ENCODE measurements at regions not wholly inside any gene's neighbourhood (a gene's known extent, or its start where the extent isn't known, plus 50 kb on each side); places are given as distances from the start of the nearest gene placed in this dataset.
A peak's percentile ranks its signal among the peaks of the same experiment; 100 is the strongest.
"Not testable (repeated sequence)": the region's sequence is repeated elsewhere in the genome, so short reads cannot be mapped to it uniquely, and the experiment has no call there.

DNA sequence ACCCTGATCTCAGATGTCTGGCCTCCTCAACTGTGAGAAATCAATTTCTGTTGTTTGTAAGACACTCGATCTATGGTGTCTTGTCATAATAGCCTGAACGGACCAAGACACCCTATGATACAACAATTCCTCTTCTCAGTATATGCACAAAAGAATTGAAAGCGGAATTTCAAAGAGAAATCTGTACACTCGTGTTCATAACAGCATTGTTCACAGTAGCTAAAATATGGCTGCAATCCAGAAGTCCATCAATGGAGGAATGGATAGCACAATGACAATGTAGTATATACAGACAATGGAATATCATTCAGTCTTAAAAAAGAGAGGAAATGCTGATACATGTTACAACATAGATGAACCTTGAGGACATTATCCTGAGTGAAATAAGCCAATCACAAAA is 354.6 kb downstream of the SFMBT2 start:
- no peak for DNase-seq

DNA sequence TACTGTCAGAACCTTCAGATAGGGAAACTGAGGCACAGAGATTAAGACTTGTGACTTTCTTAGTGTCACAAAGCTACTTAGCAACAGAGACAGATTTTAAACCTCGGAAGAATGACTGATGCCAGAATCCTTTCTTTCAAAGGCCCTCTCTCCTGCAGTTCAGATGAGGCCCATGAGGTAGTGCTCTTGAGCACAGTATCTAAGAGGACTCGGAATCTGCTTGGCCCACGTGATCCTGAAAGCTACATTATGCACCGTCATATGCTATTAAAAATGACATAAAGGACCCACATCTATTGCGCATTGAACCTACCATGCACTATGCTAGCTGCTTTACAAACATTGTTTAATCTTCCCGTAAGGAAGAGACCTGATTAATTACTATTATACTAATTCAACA is 355.9 kb downstream of the SFMBT2 start:
- no peak for DNase-seq

DNA sequence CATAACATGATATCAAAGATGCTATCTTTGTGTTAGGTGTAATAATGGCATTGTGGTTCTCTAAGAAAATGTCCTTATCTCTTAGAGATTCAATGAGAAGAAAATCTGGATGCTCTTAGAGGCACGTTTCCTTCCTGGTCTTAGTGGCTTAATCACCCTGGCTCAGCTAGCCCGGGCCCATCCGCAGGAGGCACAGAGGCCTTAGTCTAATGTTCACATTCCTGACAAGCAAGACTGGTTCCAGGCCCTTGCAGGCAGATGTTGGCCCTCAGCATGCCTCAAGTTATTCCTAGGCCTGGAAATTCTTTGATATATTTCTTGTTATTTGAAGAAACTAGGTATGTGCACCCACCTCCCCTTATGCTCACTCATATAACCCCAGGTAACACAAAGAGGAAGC is 357.6 kb downstream of the SFMBT2 start:
- no peak for DNase-seq

- DNase-seq = not testable (repeated sequence)
These were observed 360.8 kb downstream of the SFMBT2 start for GRCh38 chr10:7050024-7050423.

DNA sequence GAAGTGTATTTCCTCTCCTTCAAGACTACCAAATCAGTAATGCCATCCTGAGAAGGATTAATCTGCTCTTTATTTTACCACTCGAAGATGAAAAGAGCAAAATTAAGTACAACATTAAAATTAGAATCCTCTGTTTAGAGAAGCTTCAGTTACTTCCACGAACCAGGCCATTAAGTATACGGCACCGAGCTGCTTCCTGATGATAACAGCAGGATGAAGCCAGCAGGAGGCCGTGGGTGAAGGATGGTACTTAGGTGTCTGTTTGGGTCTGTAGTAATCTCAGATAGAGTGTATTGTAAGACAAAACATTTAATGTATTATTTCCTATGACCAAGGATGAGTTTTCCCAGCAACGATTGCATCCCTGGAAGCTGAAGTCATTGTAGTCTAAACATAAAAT is 362.8 kb downstream of the SFMBT2 start:
- no peak for DNase-seq

- DNase-seq = no peak
These were observed 364.2 kb downstream of the SFMBT2 start for GRCh38 chr10:7046615-7047014.

- no peak for DNase-seq
These were observed 364.8 kb downstream of the SFMBT2 start for GRCh38 chr10:7045891-7046599.

- DNase-seq = no peak
These were observed 367.7 kb downstream of the SFMBT2 start for GRCh38 chr10:7043055-7043653.

DNA sequence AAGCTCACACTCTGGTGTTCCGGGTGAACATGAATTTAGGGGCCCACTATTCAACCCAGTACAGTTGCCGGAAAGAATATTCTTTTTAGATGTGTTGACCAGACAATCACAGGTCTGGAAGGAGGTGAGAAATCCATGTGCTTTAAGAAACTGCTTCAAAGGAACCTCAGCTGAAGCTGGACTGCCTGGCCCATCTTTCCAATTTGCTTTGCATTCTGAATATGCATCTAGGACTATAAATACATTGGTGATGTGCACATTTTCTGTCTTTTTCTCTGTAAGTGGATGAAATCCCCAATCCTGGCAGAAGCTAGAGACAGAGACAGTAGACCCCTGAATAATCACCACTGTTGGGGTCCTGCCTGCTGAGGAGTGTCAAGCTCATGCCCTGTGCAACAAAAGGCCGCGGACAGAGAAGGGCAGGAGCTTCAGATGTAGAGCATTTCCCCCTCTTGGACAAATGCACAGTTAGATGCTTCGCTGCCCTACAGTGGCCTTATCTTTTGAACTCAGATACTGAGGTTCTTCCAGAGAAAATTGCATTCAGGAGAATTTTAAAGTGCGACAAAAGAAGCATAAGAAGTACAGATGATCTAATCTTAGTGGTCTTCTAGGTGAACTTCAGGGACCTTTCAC is 368.3 kb downstream of the SFMBT2 start:
- DNase-seq = no peak

- DNase-seq = no peak
These were observed 368.8 kb downstream of the SFMBT2 start for GRCh38 chr10:7042000-7042399.

- no peak for DNase-seq
These were observed 370.2 kb downstream of the SFMBT2 start for GRCh38 chr10:7040681-7041080.

DNA sequence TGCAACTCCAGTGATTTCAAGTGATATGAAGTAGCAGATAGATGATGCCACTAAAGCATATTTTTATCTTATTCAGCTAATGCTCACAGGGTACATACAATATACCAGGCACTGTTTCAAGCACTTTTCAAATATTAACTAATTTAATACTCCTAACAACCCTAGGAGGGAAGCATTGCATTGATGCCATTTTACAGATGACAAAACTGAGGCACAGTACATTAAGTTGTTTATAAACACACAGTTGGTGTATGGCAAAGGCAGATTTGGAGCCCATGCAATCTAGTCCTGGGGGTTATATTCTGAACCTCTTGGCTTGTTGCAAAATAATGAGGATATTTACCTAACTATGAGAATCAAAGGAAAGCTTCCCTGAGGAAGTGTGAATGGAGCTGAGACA is 371.0 kb downstream of the SFMBT2 start:
- DNase-seq = no peak

- DNase-seq = no peak
These were observed 372.4 kb downstream of the SFMBT2 start for GRCh38 chr10:7038416-7038815.

DNA sequence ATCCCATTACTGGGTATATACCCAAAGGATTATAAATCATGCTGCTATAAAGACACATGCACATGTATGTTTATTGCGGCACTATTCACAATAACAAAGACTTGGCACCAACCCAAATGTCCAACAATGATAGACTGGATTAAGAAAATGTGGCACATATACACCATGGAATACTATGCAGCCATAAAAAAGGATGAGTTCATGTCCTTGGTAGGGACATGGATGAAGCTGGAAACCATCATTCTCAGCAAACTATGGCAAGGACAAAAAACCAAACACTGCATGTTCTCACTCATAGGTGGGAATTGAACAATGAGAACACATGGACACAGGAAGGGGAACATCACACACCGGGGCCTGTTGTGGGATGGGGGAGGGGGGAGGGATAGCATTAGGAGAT is 373.4 kb downstream of the SFMBT2 start:
- DNase-seq = not testable (repeated sequence)

DNA sequence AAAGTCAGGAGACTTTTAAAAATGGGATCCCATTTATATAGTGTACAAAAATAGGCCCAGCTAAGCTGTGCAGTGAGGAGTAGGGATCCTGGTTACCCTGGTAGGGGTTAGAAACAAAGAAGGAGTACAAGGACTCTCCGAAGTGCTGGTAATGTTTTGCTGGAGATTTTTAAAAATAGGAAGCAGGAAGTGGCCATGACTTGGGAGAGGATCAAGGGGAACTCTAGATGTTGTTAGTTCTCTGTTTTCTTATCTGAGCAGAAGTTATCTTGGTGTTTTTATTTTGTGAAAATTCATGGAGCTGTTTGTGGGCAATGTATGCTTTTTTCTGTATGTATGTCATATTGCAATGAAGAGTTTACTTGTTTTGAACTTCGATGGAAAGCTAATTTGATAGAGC is 373.9 kb downstream of the SFMBT2 start:
- DNase-seq = no peak

DNA sequence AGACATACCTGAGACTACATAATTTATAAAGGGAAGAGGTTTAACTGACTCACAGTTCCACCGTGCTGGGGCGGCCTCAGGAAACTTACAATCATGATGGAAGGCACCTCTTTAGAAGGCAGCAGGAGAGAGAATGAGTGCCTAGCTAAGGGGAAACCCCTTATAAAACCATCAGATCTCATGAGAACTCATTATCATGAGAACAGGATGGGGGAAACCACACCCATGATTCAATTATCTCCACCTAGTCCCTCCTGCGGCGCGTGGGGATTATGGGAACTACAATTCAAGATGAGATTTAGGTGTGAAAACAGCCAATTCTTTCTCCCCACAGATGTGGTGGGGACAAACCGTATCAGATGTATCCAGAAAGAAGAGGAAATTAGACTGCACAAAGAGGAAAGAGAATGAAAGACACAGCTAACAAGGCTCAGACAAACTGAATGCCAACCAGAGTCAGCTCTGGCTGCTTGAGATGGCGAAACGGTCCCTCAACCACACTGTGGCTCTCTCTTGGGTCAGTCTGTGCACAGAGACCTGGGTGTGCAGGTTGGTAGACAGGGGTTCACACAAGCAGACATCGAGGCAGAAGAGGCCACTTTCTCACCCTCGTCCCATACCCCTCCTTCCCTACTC is 375.6 kb downstream of the SFMBT2 start:
- DNase-seq = peak; percentile 54

DNA sequence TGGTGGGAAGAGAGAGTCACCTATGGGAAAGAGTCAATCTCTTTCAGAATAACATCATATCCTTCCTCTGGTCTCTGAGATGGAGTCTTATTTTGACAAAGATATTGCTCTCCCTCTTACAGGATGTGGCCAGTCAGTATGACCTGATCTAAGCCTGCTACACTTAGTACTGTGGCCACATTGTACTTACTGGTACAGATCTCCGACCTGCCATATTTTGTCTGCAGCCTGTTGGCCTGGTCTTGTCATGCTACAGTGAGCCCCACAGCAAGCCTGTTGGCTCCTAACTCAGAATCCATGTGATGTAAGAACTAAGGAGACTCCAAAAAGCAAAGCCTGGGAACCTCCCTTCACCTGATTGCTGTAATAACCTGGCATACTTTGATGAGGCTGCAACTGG is 377.8 kb downstream of the SFMBT2 start:
- no peak for DNase-seq

DNA sequence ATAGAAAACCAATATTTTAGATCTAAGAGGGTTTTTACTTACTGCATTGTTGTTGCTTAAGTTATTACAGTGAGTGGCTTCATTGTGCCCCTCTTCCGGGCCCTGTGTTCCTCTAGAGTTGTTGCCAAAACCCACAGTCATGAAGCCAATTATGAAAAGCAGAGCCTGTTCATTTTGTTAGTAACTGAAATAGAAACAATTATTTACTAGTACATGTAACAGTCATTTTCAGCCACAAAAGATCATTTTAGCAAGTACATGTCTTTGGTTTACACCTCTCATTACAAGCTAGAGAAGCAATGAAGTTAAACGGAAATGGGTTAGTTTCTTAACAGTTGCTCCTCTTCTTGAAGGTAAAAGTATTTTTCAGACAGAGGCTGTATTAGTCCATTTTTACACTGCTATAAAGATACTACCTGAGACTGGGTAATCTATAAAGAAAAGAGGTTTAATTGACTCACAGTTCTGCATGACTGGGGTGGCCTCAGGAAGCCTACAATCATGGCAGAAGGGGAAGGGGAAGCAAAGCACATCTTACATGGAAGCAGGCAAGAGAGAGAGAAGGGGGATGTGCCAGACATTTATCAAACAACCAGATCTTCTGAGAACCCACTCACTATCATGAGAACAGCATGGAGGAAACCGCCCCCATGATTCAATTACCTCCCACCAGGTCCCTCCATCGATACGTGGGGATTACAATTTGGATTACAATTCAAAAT is 380.5 kb downstream of the SFMBT2 start:
- DNase-seq = no peak

GRCh38 chr10:7029672-7030071 is 381.2 kb downstream of the SFMBT2 start:
- DNase-seq = no peak

DNA sequence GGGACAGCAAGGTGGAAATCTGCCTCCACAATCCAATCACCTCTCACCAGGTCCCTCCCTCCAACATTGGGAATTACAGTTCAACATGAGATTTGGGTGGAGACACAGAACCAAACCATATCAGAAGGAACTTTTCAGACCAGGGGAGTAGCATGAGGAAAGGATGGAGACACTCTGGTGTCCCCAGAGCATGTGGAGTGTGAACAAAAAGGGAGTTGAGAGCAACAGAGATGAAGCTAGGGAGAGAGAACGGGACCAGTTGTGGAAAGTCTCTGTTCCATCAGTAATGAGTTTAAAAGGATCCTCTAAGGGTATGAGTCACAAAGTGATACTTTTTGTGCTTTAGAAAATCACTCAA is 382.0 kb downstream of the SFMBT2 start:
- no peak for DNase-seq

GRCh38 chr10:7027913-7028808 is 382.7 kb downstream of the SFMBT2 start:
- DNase-seq = no peak

DNA sequence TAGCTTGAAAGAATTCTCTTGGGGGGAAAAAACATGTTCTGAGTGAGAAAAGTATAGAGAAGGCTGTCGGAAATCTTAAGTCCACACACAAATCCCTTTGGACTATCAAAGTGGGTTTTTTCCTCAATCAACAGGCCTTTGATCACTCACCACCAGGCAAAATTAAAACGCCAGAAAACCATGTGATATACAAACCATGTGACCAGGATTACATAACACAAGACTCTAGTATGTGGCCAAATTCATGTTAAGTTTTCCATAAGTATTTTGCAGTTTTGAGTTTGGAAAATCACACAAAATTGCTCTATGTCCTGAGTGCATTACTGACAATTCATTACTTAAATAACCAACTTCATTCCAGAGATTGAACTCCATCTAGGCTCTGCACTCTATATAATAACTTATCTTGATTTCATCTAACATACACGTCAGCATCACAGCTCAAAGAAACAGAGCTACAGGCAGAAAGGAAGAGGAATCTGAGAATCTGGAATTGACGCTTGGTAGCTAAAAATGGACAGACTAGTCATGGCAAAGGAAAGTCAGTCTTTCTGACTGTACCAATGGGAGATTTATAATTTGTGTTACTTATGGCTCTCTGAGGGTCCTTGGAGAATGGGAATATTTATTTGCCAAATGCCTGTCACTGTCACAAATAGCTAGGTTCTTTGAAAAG is 383.5 kb downstream of the SFMBT2 start:
- DNase-seq = no peak

All from activated naive CD4-positive, alpha-beta T cell treated with Interleukin-2 at 50 U/mL for 16 hours (primary cell).